IMR-90 (cell line): ENCODE measurements at regions not wholly inside any gene's neighbourhood (a gene's known extent, or its start where the extent isn't known, plus 50 kb on each side); places are given as distances from the start of the nearest gene placed in this dataset. TPM values are rescaled to one million over a fixed set of nuclear protein-coding genes. Genes with fewer than 3 reads are reported as not detected.
"Not testable (repeated sequence)": the region's sequence is repeated elsewhere in the genome, so short reads cannot be mapped to it uniquely, and the experiment has no call there.

ENCODE experiments used
- ATAC-seq: fragments of 200-7000 bp; cut with Tn5 transposase; 2 replicates; pipeline ENCODE4 v1.9.1; 2020; ENCODE audit warnings: low read depth, mild to moderate bottlenecking, moderate library complexity
- BruUV-seq: library from RNA; stranded (reverse); fragments of 400-500 nt; replicated peaks from 2 replicates; lab custom pipeline; 2021; lab: Mats Ljungman, UMichigan
- CTCF ChIA-PET: fragments of 300-600 bp; formaldehyde crosslinking; extraction: SDS; loops from one replicate; lab custom pipeline; 2021; ENCODE audit warnings: antibody characterized with exemption; lab: Yijun Ruan, JAX
- POLR2A ChIA-PET: fragments of 300-600 bp; sonication (Branson Sonifier 250); formaldehyde crosslinking; loops from one replicate; lab custom pipeline; 2022; ENCODE audit warnings: antibody characterized with exemption; ENCODE audit not compliant: unreplicated experiment; lab: Charles Lee
- DNase-seq: peaks from one replicate; pipeline ENCODE4 v3.0.0; 2013
- H2AFZ ChIP-seq: replicated peaks from 2 replicates; pipeline ENCODE3; 2013; ENCODE audit warnings: low read length, mild to moderate bottlenecking; ENCODE audit not compliant: poor library complexity
- H2AK5ac ChIP-seq: 2 replicates; pipeline ENCODE4 v1.6.1; 2013; ENCODE audit warnings: low read depth, low read length, inconsistent platforms
- H2AK9ac ChIP-seq: replicated peaks from 2 replicates; pipeline ENCODE3; 2013; ENCODE audit warnings: mild to moderate bottlenecking, low read depth, low read length, moderate library complexity; ENCODE audit not compliant: poor library complexity
- H2BK120ac ChIP-seq: 2 replicates; pipeline ENCODE4 v1.6.1; 2013; ENCODE audit warnings: low read depth, low read length, inconsistent platforms
- H2BK15ac ChIP-seq: 3 replicates; pipeline ENCODE4 v1.6.1; 2013; ENCODE audit warnings: low read depth, low read length, inconsistent platforms
- H2BK20ac ChIP-seq: 2 replicates; pipeline ENCODE4 v1.6.1; 2013; ENCODE audit warnings: low read depth, mild to moderate bottlenecking, inconsistent platforms, low read length, moderate library complexity
- H2BK5ac ChIP-seq: 2 replicates; pipeline ENCODE4 v1.6.1; 2013; ENCODE audit warnings: mild to moderate bottlenecking, low read depth, low read length, inconsistent platforms; ENCODE audit not compliant: poor library complexity, severe bottlenecking
- H3K14ac ChIP-seq: replicated peaks from 2 replicates; pipeline ENCODE4 v1.6.1; 2013; ENCODE audit warnings: low read depth, low read length, inconsistent platforms
- H3K18ac ChIP-seq: 2 replicates; pipeline ENCODE4 v1.6.1; 2013; ENCODE audit warnings: low read depth, low read length, control low read depth
- H3K23ac ChIP-seq: 2 replicates; pipeline ENCODE4 v1.6.1; 2013; ENCODE audit warnings: low read depth, low read length, inconsistent platforms
- H3K27ac ChIP-seq: 2 replicates; pipeline ENCODE4 v1.5.1; 2013; ENCODE audit warnings: mild to moderate bottlenecking, control low read depth, low read length; ENCODE audit not compliant: insufficient read depth
- H3K27me3 ChIP-seq: 2 replicates; pipeline ENCODE4 v1.6.1; 2013; ENCODE audit warnings: low read length; ENCODE audit not compliant: control insufficient read depth, insufficient read depth
- H3K36me3 ChIP-seq: 2 replicates; pipeline ENCODE4 v1.6.1; 2013; ENCODE audit warnings: low read length, mixed read lengths; ENCODE audit not compliant: control insufficient read depth, insufficient read depth
- H3K4ac ChIP-seq: 2 replicates; pipeline ENCODE4 v1.6.1; 2013; ENCODE audit warnings: low read depth, low read length, inconsistent platforms
- H3K4me1 ChIP-seq: 2 replicates; pipeline ENCODE4 v1.6.1; 2013; ENCODE audit warnings: low read length, mixed read lengths; ENCODE audit not compliant: control insufficient read depth, insufficient read depth
- H3K4me2 ChIP-seq: 2 replicates; pipeline ENCODE4 v1.6.1; 2013; ENCODE audit warnings: low read depth, mild to moderate bottlenecking, control low read depth, low read length, moderate library complexity
- H3K4me3 ChIP-seq: 2 replicates; pipeline ENCODE4 v1.5.1; 2013; ENCODE audit warnings: low read depth, mild to moderate bottlenecking, control low read depth, low read length, moderate library complexity; ENCODE audit not compliant: insufficient read depth
- H3K56ac ChIP-seq: 2 replicates; pipeline ENCODE4 v1.6.1; 2013; ENCODE audit warnings: low read length, inconsistent platforms; ENCODE audit not compliant: insufficient read depth; ENCODE audit errors: extremely low read depth
- H3K79me1 ChIP-seq, 2 experiments: 2 replicates each; pipeline ENCODE4 v1.6.1; 2013; ENCODE audit warnings: low read length in 2 of 2, inconsistent platforms in 1 of 2, low read depth in 1 of 2
- H3K9ac ChIP-seq: 2 replicates; pipeline ENCODE4 v1.6.1; 2013; ENCODE audit warnings: low read depth, low read length, control low read depth
- H3K9me1 ChIP-seq: 2 replicates; pipeline ENCODE4 v1.6.1; 2013; ENCODE audit warnings: low read length, inconsistent platforms; ENCODE audit not compliant: insufficient read depth
- H3K9me3 ChIP-seq: 2 replicates; pipeline ENCODE4 v1.6.1; 2013; ENCODE audit warnings: low read length; ENCODE audit not compliant: control insufficient read depth, insufficient read depth
- H4K20me1 ChIP-seq: 2 replicates; pipeline ENCODE4 v1.6.1; 2013; ENCODE audit warnings: low read length, inconsistent platforms; ENCODE audit not compliant: insufficient read depth
- H4K5ac ChIP-seq: 2 replicates; pipeline ENCODE4 v1.6.1; 2013; ENCODE audit warnings: mild to moderate bottlenecking, low read depth, low read length, control low read depth
- H4K8ac ChIP-seq, 2 experiments: 2 replicates each; pipeline ENCODE4 v1.6.1; 2013; ENCODE audit warnings: low read depth in 2 of 2, low read length in 2 of 2, control low read depth in 1 of 2, inconsistent platforms in 1 of 2
- H4K91ac ChIP-seq: 2 replicates; pipeline ENCODE4 v1.6.1; 2013; ENCODE audit warnings: low read depth, low read length, inconsistent platforms; ENCODE audit not compliant: insufficient read depth
- WGBS, 2 experiments: methylation state at CpG; one replicate each; pipeline versions ENCODE4 v1.1.5 to v1.1.7; 2013; ENCODE audit warnings: missing lambda C conversion rate in 2 of 2; ENCODE audit not compliant: insufficient read length in 1 of 2; ENCODE audit errors: extremely low coverage in 2 of 2; 5-methylcytosine and 5-hydroxymethylcytosine counted together
- dilution Hi-C: fragments of 300-500 bp; cut with HindIII; formaldehyde crosslinking; loops from one replicate; pipeline ENCODE4 v1.14.3; 2018; ENCODE audit warnings: low sequenced_read_pairs; ENCODE audit not compliant: unreplicated experiment
- in situ Hi-C: fragments of 300-500 bp; cut with MboI; formaldehyde crosslinking; loops from 3 replicates; pipeline ENCODE4 v1.14.3; 2019; ENCODE audit warnings: low sequenced_read_pairs, inconsistent platforms, mixed read lengths
- intact Hi-C: fragments of 100-400 bp; cut with micrococcal nuclease; formaldehyde crosslinking; loops from 2 replicates; pipeline ENCODE4 v1.10.0; 2022
- microRNA-seq, 2 experiments: library from miRNA; stranded (forward) in 1 of 2; unstranded in 1 of 2; fragments of 10-50 nt in 1 of 2; fragments of <30 nt in 1 of 2; gene quantifications in 1 of 2; microRNA quantifications in 1 of 2; one replicate each; pipeline versions ENCODE3 to v1.1.0; 2013 to 2020; ENCODE audit not compliant: insufficient read depth in 1 of 2, insufficient read length in 1 of 2, unreplicated experiment in 1 of 2
- small RNA-seq, 5 experiments: library from RNA; depleted of rRNA; stranded (forward); fragments of <200 nt; gene quantifications; one replicate each; pipeline ENCODE3, GENCODE V24; 2012

- H3K4me2 ChIP-seq, H4K8ac ChIP-seq, H3K36me3 ChIP-seq, BruUV-seq, ATAC-seq, H2BK15ac ChIP-seq, H4K20me1 ChIP-seq, H3K56ac ChIP-seq, H3K23ac ChIP-seq, H3K14ac ChIP-seq, H2AFZ ChIP-seq, intact Hi-C loops, H3K27me3 ChIP-seq, H3K79me1 ChIP-seq, H2AK5ac ChIP-seq, CTCF ChIA-PET, POLR2A ChIA-PET, H3K18ac ChIP-seq, H4K5ac ChIP-seq, H3K9me3 ChIP-seq, H3K9ac ChIP-seq, H3K4me1 ChIP-seq, H3K27ac ChIP-seq, H3K9me1 ChIP-seq, in situ Hi-C loops, H4K91ac ChIP-seq, H3K4ac ChIP-seq, H2AK9ac ChIP-seq, H3K4me3 ChIP-seq, H2BK5ac ChIP-seq, DNase-seq, dilution Hi-C loops, H2BK120ac ChIP-seq, H2BK20ac ChIP-seq: not testable (repeated sequence)
- WGBS, 2 experiments: no CpG with 5 or more reads among the region's 9 CpGs
These were observed 4363.2 kb upstream of the TPTE start for GRCh38 chr21:6158171-6158570.

Small RNAs in the stretch of these regions (microRNA-seq; reads per million reads assigned to microRNA genes)
- not detected for gene CU639417.2 (ENCODE audit: insufficient read depth, insufficient read length)

Small RNAs in the stretch of these regions (small RNA-seq; reads per million reads assigned to genes)
- gene CU639417.2: 0 reads per million in 5 experiments
